NB4 (cell line): ENCODE measurements at regions not wholly inside any gene's neighbourhood (a gene's known extent, or its start where the extent isn't known, plus 50 kb on each side); places are given as distances from the start of the nearest gene placed in this dataset.

Experiments
- CTCF ChIP-seq: IDR thresholded peaks from one replicate; pipeline ENCODE4 v1.5.1; 2012; ENCODE audit warnings: low read depth, low read length
- POLR2A ChIP-seq: IDR thresholded peaks from 2 replicates; pipeline ENCODE4 v1.6.1; 2011; ENCODE audit warnings: mild to moderate bottlenecking; ENCODE audit not compliant: insufficient read length; ENCODE audit errors: extremely low read depth

- TF ChIP-seq CTCF: no peak
- TF ChIP-seq POLR2A: no peak
These were observed 601.9 kb downstream of the MRPL39 start for GRCh38 chr21:25005388-25005787.
